GM12891 (cell line): ENCODE measurements at regions not wholly inside any gene's neighbourhood (a gene's known extent, or its start where the extent isn't known, plus 50 kb on each side); places are given as distances from the start of the nearest gene placed in this dataset.

ENCODE experiments used
- PAX5 ChIP-seq: IDR thresholded peaks from 2 replicates; pipeline ENCODE4 v1.6.1; 2011; ENCODE audit warnings: low read length, moderate library complexity, mild to moderate bottlenecking; ENCODE audit not compliant: insufficient read depth, severe bottlenecking
- POLR2A ChIP-seq: IDR thresholded peaks from 2 replicates; pipeline ENCODE4 v1.6.1; 2011; ENCODE audit warnings: low read depth, low read length, control low read depth
- POLR2AphosphoS5 ChIP-seq: IDR thresholded peaks from 2 replicates; pipeline ENCODE4 v1.6.1; 2011; ENCODE audit warnings: low read depth, low read length, control low read depth
- SPI1 ChIP-seq: IDR thresholded peaks from 2 replicates; pipeline ENCODE4 v1.6.1; 2011; ENCODE audit warnings: low read depth, low read length, control low read depth
- TAF1 ChIP-seq: IDR thresholded peaks from 2 replicates; pipeline ENCODE4 v1.6.1; 2011; ENCODE audit warnings: low read depth, low read length, control low read depth

DNA sequence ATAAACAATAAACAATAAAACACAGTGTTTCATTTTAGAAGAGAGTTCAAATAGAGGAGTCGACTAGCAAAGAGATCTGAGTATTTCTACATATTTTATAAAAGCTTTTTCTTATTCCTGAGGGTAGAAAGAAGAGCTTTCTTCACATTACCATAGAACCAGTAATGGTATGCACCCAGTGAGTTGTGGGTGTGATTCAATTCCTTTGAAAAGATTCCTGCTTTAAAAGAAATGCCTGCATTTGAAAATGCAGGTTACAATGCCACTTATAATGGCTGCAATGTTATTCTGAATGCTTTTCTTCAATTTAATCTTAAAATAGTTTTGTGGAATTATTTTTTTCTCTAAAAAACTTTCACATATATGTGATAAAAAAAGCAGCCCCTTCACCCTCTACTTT lies 178.1 kb downstream of the CDC14C start:
- TF ChIP-seq POLR2A (no peak), POLR2AphosphoS5 (no peak), PAX5 (no peak), TAF1 (no peak), SPI1 (no peak)
